ENCODE measurements at regions not wholly inside any gene's neighbourhood (a gene's known extent, or its start where the extent isn't known, plus 50 kb on each side); places are given as distances from the start of the nearest gene placed in this dataset.

- H3K36me3 ChIP-seq (ENCODE audit: control insufficient read depth in 1 of 2, insufficient read depth in 2 of 2, low read length in 2 of 2) = no peaks in the 10 kb centered on the region
- TF ChIP-seq YY1 (IDR thresholded peaks at IDR 0.05; ENCODE audit: extremely low read depth, insufficient replicate concordance, low read depth, low read length) = no peak
- TF ChIP-seq, protein P1, sequence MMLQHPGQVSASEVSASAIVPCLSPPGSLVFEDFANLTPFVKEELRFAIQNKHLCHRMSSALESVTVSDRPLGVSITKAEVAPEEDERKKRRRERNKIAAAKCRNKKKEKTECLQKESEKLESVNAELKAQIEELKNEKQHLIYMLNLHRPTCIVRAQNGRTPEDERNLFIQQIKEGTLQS (IDR thresholded peaks at IDR 0.05) = no peak
- TF ChIP-seq SP1 (IDR thresholded peaks at IDR 0.05; ENCODE audit: low read depth) = no peak
- TF ChIP-seq RAD21 (IDR thresholded peaks at IDR 0.05; ENCODE audit: low read depth) = no peak
- TF ChIP-seq CEBPB (IDR thresholded peaks at IDR 0.05; ENCODE audit: low read depth) = no peak
- no peak for TF ChIP-seq EGR1 (IDR thresholded peaks at IDR 0.05; ENCODE audit: low read depth)
- TF ChIP-seq ZNF274 (IDR thresholded peaks at IDR 0.05; ENCODE audit: low read depth, low read length) = no peak
- no peak for TF ChIP-seq CTCF (IDR thresholded peaks at IDR 0.05 in 2 of 3, conservative IDR thresholded peaks at IDR 0.05 in 1 of 3; ENCODE audit: borderline replicate concordance in 1 of 3, insufficient read depth in 1 of 3, low read depth in 2 of 3, low read length in 2 of 3)
- H3K9me3 ChIP-seq (ENCODE audit: control insufficient read depth in 1 of 2, insufficient read depth in 1 of 2, low read depth in 1 of 2, low read length in 2 of 2) = no peaks in the 10 kb centered on the region
- DNase-seq (ENCODE audit: low read depth, low spot score) (no peak), ATAC-seq (no peak)
- no peaks in the 10 kb centered on the region for H3K27me3 ChIP-seq (ENCODE audit: insufficient read depth, low read length)
- no peaks in the 10 kb centered on the region for H3K4me1 ChIP-seq (ENCODE audit: control insufficient read depth in 1 of 2, insufficient read depth in 2 of 2, low read length in 2 of 2)
- no peak overlapping the region for H2AFZ ChIP-seq (ENCODE audit: low read depth, low read length, poor library complexity, severe bottlenecking)
- H3K27ac ChIP-seq (ENCODE audit: low read depth, low read length) = no peak overlapping the region
- ChIA-PET RAD21 (ENCODE audit: low non-redundant PET in 1 of 2, low total read pairs in 2 of 2, uncharacterized antibody in 2 of 2, unreplicated experiment in 2 of 2) (no interaction called here), POLR2A (no interaction called here), CTCF (no interaction called here)
- no peak overlapping the region for H3K4me3 ChIP-seq (replicated peaks in 1 of 2; ENCODE audit: low read depth in 1 of 2, low read length in 2 of 2)
- H3K9me2 ChIP-seq (ENCODE audit: insufficient read depth) = no peaks in the 10 kb centered on the region
- H3K4me2 ChIP-seq (ENCODE audit: low read length) = no peak overlapping the region
- BruUV-seq (replicated peaks) = no TSS peak
- intact Hi-C loops (cut with micrococcal nuclease) = no loop called here
- H3K9ac ChIP-seq (ENCODE audit: low read length) = no peak overlapping the region
- H4K20me1 ChIP-seq (ENCODE audit: insufficient read depth) = no peaks in the 10 kb centered on the region
- no peaks in the 10 kb centered on the region for H3K79me2 ChIP-seq (ENCODE audit: insufficient read depth, low read length)
These were observed 119.3 kb downstream of the LYPLAL1 start for GRCh38 chr1:219292999-219293398.

- Histone ChIP-seq H4K20me1 (ENCODE audit: insufficient read depth) (no peaks in the 10 kb centered on the region), H3K27ac (ENCODE audit: low read depth, low read length) (no peak overlapping the region), H3K4me3 (replicated peaks in 1 of 2; ENCODE audit: low read depth in 1 of 2, low read length in 2 of 2) (no peak overlapping the region), H3K9ac (ENCODE audit: low read length) (no peak overlapping the region), H3K9me2 (ENCODE audit: insufficient read depth) (no peaks in the 10 kb centered on the region), H2AFZ (ENCODE audit: low read depth, low read length, poor library complexity, severe bottlenecking) (no peak overlapping the region), H3K79me2 (ENCODE audit: insufficient read depth, low read length) (no peaks in the 10 kb centered on the region), H3K27me3 (ENCODE audit: insufficient read depth, low read length) (no peaks in the 10 kb centered on the region), H3K36me3 (ENCODE audit: control insufficient read depth in 1 of 2, insufficient read depth in 2 of 2, low read length in 2 of 2) (no peaks in the 10 kb centered on the region), H3K4me1 (ENCODE audit: control insufficient read depth in 1 of 2, insufficient read depth in 2 of 2, low read length in 2 of 2) (no peaks in the 10 kb centered on the region), H3K4me2 (ENCODE audit: low read length) (no peak overlapping the region), H3K9me3 (ENCODE audit: control insufficient read depth in 1 of 2, insufficient read depth in 1 of 2, low read depth in 1 of 2, low read length in 2 of 2) (no peaks in the 10 kb centered on the region)
- CTCF ChIA-PET = no interaction called here
- RAD21 ChIA-PET (ENCODE audit: low non-redundant PET in 1 of 2, low total read pairs in 2 of 2, uncharacterized antibody in 2 of 2, unreplicated experiment in 2 of 2) = no interaction called here
- intact Hi-C loops (cut with micrococcal nuclease) = no loop called here
- DNase-seq (ENCODE audit: low read depth, low spot score) (no peak), ATAC-seq (no peak)
- no TSS peak for BruUV-seq (replicated peaks)
- POLR2A ChIA-PET = no interaction called here
- TF ChIP-seq EZH2 (IDR thresholded peaks at IDR 0.05) (no peak), EGR1 (IDR thresholded peaks at IDR 0.05; ENCODE audit: low read depth) (no peak), CTCF (IDR thresholded peaks at IDR 0.05 in 2 of 3, conservative IDR thresholded peaks at IDR 0.05 in 1 of 3; ENCODE audit: borderline replicate concordance in 1 of 3, insufficient read depth in 1 of 3, low read depth in 2 of 3, low read length in 2 of 3) (no peak), POLR2A (IDR thresholded peaks at IDR 0.05; ENCODE audit: borderline replicate concordance, extremely low read depth, insufficient read depth, insufficient read length) (no peak), SIN3A (IDR thresholded peaks at IDR 0.05; ENCODE audit: low read depth) (no peak), ZNF274 (IDR thresholded peaks at IDR 0.05; ENCODE audit: low read depth, low read length) (no peak), ZFX (IDR thresholded peaks at IDR 0.05) (no peak), REST (IDR thresholded peaks at IDR 0.05; ENCODE audit: low read depth) (no peak), JUND (IDR thresholded peaks at IDR 0.05) (no peak)
These were observed 118.7 kb downstream of the LYPLAL1 start for GRCh38 chr1:219292341-219292740.

Measured in HCT116 (cell line).